ENCODE measurements at regions not wholly inside any gene's neighbourhood (a gene's known extent, or its start where the extent isn't known, plus 50 kb on each side); places are given as distances from the start of the nearest gene placed in this dataset.
"Not testable (repeated sequence)": the region's sequence is repeated elsewhere in the genome, so short reads cannot be mapped to it uniquely, and the experiment has no call there.

DNA sequence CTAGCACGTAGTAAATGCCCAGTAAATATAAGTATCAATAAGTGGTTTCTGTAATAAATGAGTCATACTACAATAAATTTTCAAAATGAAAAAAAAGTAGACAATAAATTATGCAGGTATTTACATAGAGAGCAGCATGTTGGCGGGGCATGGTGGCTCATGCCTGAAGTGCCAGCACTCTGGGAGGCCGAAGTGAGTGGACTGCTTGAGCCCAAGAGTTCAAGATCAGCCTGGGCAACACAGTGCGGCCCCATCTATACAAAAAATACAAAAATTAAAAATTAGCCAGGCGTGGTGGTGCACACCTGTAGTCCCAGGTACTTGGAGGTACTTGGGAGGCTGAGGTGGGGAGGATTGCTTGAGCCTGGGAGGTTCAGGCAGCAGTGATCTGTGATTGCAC, 509.3 kb upstream of the KLF6 start:
- in situ Hi-C loops (cut with HindIII; ENCODE audit: low sequenced_read_pairs), result no loop called here

DNA sequence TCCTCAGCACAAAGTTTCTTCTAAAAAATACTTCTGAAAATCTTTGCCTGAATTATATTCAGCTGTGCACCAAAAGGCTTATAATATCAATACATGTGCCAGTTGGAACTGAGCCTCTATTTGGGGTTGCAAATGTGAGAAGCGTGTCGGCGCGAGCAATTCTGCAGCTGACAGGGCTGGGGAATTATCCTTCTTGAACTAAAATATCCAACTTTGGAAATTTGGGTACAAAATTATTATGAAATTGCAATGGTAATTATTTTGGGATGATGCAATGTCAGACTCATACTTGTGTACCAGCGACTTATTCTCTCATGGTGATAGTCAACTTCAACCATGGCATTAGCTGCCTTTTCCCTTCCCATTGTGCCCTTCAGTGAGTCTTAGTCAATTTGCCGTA, 507.0 kb upstream of the KLF6 start:
- in situ Hi-C loops (cut with HindIII; ENCODE audit: low sequenced_read_pairs), result no loop called here

DNA sequence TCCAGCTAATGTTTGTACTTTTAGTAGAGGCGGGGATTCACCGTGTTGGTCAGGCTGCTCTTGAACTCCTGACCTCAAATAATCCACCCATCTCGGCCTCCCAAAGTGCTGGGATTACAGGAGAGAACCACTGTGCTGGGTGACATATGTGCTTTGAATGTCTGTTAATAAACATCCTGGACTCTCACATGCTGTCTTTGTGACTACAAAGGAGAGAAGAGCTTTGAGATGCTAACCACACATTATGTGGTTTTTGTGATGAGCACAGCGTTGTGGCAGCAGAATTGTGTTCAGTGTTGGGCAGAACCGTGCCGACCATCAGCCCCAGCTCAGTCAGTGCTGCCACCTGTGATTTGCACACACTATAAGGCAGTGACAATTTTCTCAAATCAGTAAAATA, 500.1 kb upstream of the KLF6 start:
- in situ Hi-C loops (cut with HindIII; ENCODE audit: low sequenced_read_pairs), result no loop called here

DNA sequence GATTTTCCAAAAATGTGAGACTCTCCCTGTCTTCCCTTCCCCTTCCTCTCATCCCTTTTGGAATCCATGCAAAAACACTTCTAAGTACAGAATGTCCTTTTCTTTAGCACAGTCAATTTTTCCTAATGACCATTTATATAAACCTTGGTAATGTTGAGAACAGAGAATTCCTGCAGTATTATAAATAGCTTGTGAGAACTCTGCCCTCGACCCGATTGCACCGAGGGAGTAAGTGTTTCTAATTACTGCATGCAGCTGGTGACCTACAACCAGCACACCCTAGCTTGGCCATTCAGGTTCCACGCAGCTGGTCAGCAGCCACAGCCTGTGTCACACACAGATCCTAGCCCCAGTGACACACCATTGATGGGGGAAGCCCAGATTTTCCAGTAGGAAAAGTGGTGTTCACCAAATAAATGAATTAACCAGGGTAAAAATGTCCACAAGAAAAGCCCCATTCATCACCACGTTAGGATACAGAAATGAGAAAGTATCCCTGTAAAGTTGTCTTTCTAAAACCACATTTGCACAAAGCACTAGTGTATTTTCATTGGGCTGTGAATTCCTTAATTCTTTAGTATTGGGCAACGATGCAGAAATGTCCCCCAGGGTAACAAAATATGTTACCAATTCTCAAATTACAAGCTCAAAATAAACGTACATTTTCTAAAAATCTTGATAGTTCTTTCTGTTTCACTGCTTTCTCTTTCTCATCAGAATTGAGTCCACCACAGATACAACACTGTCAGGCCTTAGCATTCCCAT, 499.0 kb upstream of the KLF6 start:
- in situ Hi-C loops (cut with HindIII; ENCODE audit: low sequenced_read_pairs), result no loop called here

DNA sequence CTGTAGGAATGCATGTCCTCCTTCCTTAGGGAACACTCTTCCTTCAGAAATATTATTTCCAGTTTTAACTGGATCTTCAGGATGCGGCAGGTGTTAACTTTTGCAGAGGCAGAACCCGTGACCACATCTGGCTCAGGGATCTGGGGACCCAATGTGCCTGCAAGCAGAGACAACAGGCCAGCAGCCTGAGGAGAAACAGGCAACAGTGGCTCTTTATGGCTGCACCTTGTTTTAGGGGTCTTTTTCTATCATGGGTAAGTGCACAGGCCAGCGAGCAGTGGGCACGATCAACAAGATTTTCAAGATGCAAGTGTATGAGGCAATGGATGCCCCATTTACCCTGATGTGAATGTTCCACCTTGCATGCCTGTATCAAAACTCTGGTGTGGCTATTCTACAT, 497.5 kb upstream of the KLF6 start:
- in situ Hi-C loops (cut with HindIII; ENCODE audit: low sequenced_read_pairs), result no loop called here

DNA sequence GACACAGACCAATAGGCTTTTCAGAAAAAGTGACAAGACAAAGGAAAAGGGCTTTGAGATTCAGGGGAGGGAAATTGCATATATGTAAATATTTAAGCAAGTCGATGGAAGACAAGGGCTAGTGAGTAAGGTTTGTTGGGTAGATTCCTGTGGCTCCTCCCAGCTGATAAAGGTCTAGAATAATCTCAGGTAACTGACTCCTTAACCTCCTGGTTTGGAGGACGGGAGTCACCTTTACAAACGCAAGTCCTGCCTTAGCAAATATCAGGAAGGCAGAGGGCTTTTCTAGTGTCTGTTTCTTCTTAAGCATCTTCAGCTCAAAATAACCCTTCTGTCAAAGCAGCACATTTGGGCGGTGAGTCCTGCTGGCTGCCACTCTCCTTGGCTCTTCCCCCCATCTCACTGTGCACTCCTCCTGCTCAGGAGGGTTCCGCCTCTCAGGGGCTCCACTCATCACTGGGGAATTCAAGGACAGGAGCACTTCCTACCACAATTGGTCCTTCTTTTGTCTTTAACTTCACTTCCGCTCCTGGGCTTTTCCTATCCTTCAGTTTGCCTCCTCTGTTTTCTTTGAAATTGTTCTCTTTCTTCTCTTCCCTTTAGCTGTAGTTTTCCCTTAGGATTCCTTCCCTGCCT, 496.3 kb upstream of the KLF6 start:
- in situ Hi-C loops (cut with HindIII; ENCODE audit: low sequenced_read_pairs), result no loop called here

DNA sequence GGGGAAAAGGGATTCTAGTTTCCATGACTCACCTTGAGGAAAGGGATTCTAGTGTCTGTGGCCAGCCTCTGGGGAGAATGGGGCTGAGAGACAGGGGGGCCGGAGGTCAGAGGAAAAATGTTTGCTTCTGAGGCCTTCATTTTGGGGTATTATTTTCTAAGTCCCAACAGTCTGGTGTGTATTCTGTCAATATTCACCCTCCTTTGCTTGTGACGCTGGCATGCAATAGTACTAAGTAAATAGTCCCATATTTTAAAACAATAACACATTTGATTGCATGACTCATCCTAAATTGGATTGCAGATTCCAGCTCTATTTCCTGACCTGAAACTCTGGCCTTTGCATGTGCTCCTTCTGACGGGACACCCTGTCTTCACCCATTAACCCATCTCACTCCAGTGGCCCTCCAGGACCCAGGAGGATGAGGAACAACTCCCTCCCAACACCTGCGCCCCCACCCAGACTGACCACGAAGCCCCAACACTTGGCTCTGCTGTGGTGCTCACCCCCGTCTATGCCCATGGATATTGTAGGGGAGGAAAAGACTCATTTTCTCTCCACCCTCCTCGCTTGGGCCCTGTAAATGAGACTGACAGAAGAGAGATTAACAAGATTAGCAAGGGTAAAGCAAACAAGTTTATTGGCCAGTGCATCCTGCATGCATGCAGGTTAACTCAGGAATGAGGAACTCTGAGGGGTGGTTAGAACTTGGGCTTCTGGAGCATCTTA, 495.6 kb upstream of the KLF6 start:
- in situ Hi-C loops (cut with HindIII; ENCODE audit: low sequenced_read_pairs), result no loop called here

DNA sequence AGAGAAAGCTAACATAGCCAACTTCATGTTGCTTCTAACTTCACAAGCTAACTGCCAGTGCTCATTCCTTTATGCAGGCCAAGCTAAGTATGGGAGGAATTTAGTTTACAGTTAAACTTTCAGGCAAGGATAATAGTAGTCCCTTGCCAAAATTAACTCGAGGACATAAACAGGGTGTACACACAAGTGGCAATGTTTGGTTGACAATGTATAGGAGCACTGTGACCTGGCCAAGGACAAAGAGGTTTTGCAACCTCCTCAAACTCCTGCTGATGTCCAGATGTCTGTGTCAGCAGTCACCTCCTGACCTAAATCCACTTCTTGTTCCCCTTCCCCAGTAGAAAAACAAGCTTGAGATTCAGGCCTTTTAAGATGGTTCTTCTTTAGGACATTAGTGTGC, 494.6 kb upstream of the KLF6 start:
- in situ Hi-C loops (cut with HindIII; ENCODE audit: low sequenced_read_pairs), result no loop called here

DNA sequence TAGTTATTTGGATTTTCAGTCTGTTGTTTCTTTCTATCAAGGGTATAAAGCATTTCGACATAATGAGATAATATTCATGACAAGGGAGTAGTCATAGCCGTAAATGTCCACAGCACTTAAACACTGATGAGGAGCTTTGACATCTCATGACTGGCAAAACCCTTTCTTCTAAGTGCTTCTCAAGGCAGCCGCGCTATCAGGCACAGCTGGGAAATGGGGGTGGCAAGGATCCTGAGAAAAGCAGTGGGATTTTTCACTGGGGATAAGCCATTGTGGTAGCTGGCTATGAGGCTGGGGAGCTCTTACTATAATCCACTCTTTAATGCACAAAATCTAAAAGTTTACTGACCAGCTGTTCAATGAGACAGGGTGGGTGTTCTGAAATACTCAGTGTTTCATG, 493.2 kb upstream of the KLF6 start:
- in situ Hi-C loops (cut with HindIII; ENCODE audit: low sequenced_read_pairs), result no loop called here

DNA sequence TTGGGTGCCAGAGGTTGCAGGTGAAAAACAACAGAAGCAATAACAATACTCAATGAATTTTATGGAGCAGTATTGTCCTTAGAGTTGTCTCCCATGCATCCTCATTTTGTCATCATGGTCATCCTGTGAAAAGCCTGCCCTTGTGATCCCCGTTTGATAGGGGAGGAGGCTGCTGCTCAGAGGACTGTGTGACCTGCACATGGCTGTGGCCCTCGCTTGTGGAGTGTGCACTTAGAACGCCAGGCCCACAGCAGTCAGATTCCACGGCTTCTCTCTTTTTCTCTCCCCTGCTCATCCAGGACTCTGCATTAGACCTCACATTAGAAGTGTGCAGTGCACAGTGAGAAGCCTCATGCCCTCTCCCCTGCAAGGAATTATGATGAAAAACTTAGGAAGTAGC, 491.1 kb upstream of the KLF6 start:
- in situ Hi-C loops (cut with HindIII; ENCODE audit: low sequenced_read_pairs), result no loop called here

DNA sequence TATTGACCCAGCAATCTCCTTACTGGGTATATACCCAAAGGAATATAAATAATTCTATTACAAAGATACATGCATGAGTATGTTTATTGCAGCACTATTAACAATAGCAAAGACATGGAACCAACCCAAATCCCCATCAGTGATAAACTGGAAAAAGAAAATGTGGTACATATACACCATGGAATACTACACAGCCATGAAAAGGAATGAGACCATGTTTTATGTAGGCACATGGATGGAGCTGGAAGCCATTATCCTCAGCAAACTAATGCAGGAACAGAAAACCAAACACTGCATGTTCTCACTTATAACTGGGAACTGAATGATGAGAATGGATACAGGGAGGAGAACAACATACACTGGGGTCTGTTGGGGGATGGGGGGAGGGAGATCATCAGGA, 489.7 kb upstream of the KLF6 start:
- in situ Hi-C loops (cut with HindIII; ENCODE audit: low sequenced_read_pairs), result not testable (repeated sequence)

DNA sequence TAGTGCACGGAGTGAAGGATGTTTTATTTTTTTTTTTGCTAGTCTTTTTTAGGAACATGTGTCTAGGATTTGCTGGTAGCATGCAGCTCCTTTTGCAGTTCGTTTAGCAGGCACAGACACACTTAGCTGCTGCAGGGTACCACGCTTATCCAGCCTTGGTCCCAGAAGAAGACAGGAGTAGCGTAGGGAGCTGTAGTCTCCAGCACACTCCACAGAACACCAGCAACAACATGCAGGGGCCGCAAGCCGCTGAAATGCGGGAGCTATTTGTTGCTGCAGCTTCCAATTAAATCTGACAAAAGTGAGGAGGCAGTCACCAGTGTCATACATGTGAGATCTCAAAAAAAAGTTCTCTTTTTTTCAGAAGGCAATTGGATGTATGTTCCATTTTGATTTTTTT, 486.2 kb upstream of the KLF6 start:
- in situ Hi-C loops (cut with HindIII; ENCODE audit: low sequenced_read_pairs), result no loop called here

DNA sequence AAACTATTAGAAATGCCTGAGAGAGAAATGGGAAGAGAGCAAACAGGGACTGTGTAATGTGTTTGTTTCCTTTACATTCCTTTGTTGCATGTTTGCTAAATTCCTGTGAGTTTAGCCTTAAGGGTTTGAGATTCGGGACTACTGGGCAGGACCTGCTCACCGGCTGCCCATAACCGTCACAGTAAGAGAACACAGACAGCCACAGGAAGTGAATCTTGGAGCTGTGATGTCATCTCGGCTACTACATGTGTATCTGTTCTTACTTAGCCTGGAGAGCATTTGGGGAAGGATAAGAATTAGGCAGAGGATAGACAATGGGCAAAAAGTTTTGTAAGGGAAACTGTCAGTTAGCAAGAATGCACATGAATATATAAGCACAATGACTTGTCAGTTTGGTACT, 485.1 kb upstream of the KLF6 start:
- in situ Hi-C loops (cut with HindIII; ENCODE audit: low sequenced_read_pairs), result no loop called here

DNA sequence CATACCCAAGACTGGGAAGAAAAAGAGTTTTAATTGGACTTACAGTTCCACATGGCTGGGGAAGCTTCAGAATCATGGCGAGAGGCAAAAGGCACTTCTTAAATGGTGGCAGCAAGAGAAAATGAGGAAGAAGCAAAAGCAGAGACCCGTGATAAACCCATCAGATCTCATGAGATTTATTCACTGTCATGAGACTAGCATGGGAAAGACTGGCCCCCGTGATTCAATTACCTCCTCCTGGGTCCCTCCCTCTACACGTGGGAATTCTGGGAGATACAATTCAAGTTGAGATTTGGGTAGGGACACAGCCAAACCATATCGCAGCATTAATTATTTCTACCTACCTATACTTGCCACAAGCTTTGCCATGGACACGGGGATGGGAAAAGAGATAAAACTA, 483.5 kb upstream of the KLF6 start:
- in situ Hi-C loops (cut with HindIII; ENCODE audit: low sequenced_read_pairs), result not testable (repeated sequence)

DNA sequence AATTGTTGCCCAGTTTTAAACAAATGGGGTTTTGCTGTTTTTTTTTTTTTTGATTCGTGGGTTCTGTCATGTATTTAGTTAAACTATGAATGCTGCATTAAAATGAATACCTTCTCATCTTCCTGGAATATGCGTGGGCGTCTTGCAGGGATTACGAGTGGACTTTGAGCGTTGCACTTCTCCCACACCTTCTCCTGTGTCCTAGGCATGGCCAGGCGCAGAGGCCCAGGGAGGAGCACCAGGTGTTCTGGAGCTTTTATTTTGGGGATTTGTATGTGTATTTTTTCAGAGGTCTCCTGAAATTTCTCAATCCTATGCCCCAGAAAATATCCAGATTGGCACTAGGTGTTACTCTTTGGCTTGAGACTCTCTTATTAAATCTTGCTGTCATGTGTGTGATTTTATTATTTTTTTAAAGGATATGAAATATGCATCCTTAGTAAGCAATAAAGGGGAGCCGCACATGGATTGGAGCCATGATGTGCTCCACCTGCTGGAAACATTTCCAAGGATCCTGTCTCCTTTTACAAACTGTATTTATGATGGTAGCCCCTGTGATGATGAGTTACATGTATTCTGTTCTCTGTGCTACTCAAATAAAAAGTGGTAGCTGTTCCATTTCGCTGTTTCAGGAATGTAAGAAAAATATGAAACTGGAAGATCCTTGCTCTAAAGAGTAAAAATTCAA, 482.2 kb upstream of the KLF6 start:
- in situ Hi-C loops (cut with HindIII; ENCODE audit: low sequenced_read_pairs), result no loop called here

DNA sequence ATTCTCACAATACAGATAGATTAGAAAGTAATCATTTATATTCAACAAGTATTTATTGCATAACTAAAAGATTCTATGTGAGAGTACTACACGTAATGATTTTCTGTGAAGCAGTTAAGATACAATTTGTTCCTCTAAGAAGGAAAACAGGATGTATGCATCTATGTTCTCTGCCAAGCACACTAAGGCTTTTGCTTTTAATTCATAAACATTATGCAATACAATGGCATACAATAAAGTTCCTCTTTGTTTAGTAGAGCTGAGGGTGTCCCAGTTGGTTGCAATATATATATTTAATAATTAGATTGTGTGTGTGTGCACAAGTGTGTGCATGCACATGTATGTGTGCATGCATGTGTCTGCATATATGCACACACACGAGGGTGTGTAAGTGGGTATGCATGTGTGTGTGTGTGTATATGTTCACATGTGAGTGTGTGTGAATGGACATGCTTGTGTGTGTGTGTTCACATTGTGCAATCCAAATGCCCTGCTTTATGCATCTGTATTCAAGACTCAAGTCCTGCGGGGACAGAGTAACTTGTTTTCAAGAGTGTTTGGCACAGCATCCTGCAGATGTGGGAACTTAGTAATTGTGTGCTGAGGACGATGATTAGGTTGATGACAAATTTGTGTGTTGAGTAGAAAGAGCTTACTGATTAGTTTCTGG, 481.5 kb upstream of the KLF6 start:
- in situ Hi-C loops (cut with HindIII; ENCODE audit: low sequenced_read_pairs), result no loop called here

DNA sequence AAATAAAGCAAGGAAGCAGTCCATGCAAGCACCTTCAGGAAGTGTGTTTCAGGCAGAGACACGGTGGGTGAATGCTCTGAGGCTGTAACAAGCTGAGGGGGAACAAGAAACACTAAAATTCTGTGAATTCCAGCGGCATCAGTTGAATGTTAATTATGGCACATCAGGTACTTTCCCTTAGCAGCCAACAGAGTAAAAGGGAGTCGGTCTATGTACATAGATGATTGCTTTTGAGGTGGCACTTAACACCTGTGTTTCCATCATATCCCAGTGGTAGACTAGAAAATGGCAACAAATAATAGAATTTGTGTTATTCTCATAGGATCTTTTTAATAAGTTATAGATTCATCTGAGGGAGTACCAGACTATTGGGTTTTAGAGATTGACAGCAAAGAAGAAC, 481.0 kb upstream of the KLF6 start:
- in situ Hi-C loops (cut with HindIII; ENCODE audit: low sequenced_read_pairs), result no loop called here

DNA sequence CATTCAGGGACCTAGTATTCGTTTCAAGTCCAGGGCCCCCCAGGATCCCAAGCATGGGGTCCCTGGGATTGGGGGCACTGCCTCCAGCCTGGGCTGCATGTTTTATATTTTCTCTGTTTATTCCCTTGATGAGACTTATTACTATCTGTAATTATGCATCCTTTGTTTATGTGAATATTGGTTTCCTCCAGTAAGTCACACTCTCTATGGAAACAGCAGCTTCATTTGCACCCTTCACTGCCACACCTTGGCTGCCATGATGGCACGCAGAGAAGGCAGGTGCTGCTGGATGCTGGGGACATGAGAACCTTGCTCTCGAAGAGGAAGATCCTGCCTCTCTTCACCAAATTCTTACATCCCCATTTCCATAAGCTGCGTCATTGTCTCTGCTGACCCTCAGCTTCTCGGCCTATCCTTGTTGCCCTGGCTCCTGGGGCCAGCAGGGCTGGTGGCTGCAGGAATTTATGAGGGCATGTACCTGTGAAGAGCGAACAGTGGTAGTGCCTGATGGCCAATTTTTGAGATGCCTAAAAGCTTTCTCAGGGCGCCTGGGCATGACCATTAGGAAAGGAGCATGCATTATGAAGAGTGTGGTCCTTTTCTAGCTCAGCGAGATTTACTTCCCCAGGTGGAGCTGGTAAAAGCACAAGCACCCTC, 479.3 kb upstream of the KLF6 start:
- in situ Hi-C loops (cut with HindIII; ENCODE audit: low sequenced_read_pairs), result no loop called here

DNA sequence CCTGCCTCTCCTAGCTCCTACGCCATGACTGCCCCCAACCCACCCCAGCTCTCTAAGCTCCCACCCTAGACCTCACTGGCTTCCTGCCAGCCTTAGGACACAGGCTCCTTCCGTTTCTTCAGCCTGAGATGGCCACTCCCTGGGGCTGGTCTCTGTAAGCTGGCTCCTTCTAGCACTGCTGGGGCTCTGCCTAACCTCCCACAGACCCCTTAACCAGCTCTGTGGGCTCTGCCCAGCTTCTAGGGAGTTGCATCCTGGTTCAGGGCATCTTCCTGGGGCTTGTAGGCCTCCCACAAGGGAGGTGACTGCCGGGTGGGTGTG, 478.6 kb upstream of the KLF6 start:
- in situ Hi-C loops (cut with HindIII; ENCODE audit: low sequenced_read_pairs), result no loop called here

DNA sequence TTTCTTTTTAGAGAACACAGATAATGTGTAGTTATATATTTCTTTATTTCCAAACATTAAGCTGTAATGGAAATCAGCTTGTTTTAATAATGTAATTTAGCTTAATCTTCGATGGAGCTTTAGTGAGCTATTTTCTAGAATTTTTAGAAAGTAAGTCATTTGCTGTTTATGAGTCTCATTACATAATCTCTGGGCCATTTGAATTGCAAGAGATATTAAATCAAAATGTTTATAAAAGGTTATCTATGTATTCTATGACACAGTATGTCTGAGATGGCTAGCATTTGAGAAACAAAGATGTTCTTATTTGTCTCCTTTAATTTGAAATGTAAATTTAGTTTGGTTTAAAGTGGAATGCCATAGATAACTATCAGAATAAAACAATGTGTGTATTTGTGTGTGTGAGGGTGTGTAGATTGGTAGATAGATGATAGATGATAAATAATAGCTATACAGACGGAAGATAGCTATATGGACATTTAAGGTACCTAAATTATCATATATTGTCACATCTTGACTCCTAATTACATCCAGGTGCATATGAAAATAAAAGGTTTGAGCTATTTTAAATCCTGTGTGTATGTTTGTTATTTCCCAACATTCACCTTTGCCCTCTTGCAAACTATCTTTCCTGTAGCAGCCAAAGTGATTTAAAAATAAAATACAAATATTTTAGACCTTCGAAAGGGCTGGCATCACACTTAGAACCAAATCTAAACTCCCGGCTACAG, 478.0 kb upstream of the KLF6 start:
- in situ Hi-C loops (cut with HindIII; ENCODE audit: low sequenced_read_pairs), result no loop called here
